AG04450 (cell line): ENCODE measurements at regions not wholly inside any gene's neighbourhood (a gene's known extent, or its start where the extent isn't known, plus 50 kb on each side); places are given as distances from the start of the nearest gene placed in this dataset.
"Not testable (repeated sequence)": the region's sequence is repeated elsewhere in the genome, so short reads cannot be mapped to it uniquely, and the experiment has no call there.

Source experiments
- CTCF ChIA-PET: fragments of 300-600, 350-600 bp; formaldehyde crosslinking; extraction: SDS; loops from one replicate; lab custom pipeline; 2022; ENCODE audit warnings: antibody characterized with exemption, inconsistent platforms; lab: Charles Lee
- POLR2A ChIA-PET: fragments of 350-600 bp; formaldehyde crosslinking; extraction: SDS; loops from one replicate; lab custom pipeline; 2021; ENCODE audit warnings: antibody characterized with exemption, inconsistent platforms; lab: Yijun Ruan, JAX
- DNase-seq: peaks from one replicate; pipeline ENCODE4 v3.0.0-alpha.2; 2011; ENCODE audit warnings: low read depth, low spot score
- H3K27ac ChIP-seq: one replicate; pipeline ENCODE4 v1.5.1; 2012; ENCODE audit warnings: low read depth, low read length, control low read depth
- H3K27me3 ChIP-seq: one replicate; pipeline ENCODE4 v1.6.0; 2012; ENCODE audit warnings: low read length; ENCODE audit not compliant: control insufficient read depth, insufficient read depth
- H3K4me3 ChIP-seq: 2 replicates; pipeline ENCODE4 v1.5.1; 2011; ENCODE audit warnings: mild to moderate bottlenecking, low read depth, low read length, control low read depth
- H3K9me3 ChIP-seq: 2 replicates; pipeline ENCODE4 v1.5.1; 2012; ENCODE audit warnings: low read length; ENCODE audit not compliant: control insufficient read depth, insufficient read depth
- CTCF ChIP-seq: IDR thresholded peaks from 2 replicates; pipeline ENCODE4 v1.5.1; 2011; ENCODE audit warnings: low read depth, low read length, control low read depth, inconsistent platforms

- no peak for TF ChIP-seq CTCF
- no peak overlapping the region for H3K27ac ChIP-seq
- no peak overlapping the region for H3K4me3 ChIP-seq
- H3K27me3 ChIP-seq, result no peaks in the 10 kb centered on the region
- H3K9me3 ChIP-seq, result no peaks in the 10 kb centered on the region; the same call in 1 of the 2 replicates
- ChIA-PET CTCF (no interaction called here), POLR2A (no interaction called here)
- DNase-seq, result no peak
Measured at GRCh38 chr5:82882316-82882715, 194.9 kb downstream of the TMEM167A start.

- Histone ChIP-seq H3K27ac (no peak overlapping the region), H3K4me3 (no peak overlapping the region), H3K27me3 (no peaks in the 10 kb centered on the region), H3K9me3 (no peaks in the 10 kb centered on the region; the same call in 1 of the 2 replicates)
- no peak for DNase-seq
- TF ChIP-seq CTCF, result no peak
- CTCF ChIA-PET, result interaction anchor here (0.7 kb wide), 1 partner anchor 644 kb away, joined by 3 read pairs; no protein-coding TSS in a partner anchor
- POLR2A ChIA-PET, result no interaction called here
Measured at GRCh38 chr5:82881571-82882174, 195.5 kb downstream of the TMEM167A start.

GRCh38 chr5:82879089-82879488 is 198.1 kb downstream of the TMEM167A start:
- POLR2A ChIA-PET, result no interaction called here
- CTCF ChIA-PET, result no interaction called here
- DNase-seq, result no peak
- Histone ChIP-seq H3K27ac (no peak overlapping the region), H3K4me3 (no peak overlapping the region), H3K27me3 (no peaks in the 10 kb centered on the region), H3K9me3 (no peaks in the 10 kb centered on the region; the same call in 1 of the 2 replicates)
- TF ChIP-seq CTCF, result no peak

- no peaks in the 10 kb centered on the region for H3K9me3 ChIP-seq
- no peak for DNase-seq
- H3K27ac ChIP-seq, result no peak overlapping the region
- ChIA-PET CTCF (no interaction called here), POLR2A (no interaction called here)
- no peak overlapping the region for H3K4me3 ChIP-seq
- no peak for TF ChIP-seq CTCF
- H3K27me3 ChIP-seq, result no peaks in the 10 kb centered on the region
Measured at GRCh38 chr5:82873452-82873851, 203.7 kb downstream of the TMEM167A start.

GRCh38 chr5:82872321-82873288 is 204.6 kb downstream of the TMEM167A start:
- H3K9me3 ChIP-seq, POLR2A ChIA-PET, H3K27ac ChIP-seq, CTCF ChIA-PET, DNase-seq, H3K27me3 ChIP-seq, H3K4me3 ChIP-seq: not testable (repeated sequence)
